Muscle of back (tissue), 3 donors: ENCODE measurements at regions not wholly inside any gene's neighbourhood (a gene's known extent, or its start where the extent isn't known, plus 50 kb on each side); places are given as distances from the start of the nearest gene placed in this dataset.

Experiments
- DNase-seq, 3 donors: peaks; one replicate each; pipeline versions ENCODE4 v3.0.0 to v3.0.0-alpha.2; 2013

DNA sequence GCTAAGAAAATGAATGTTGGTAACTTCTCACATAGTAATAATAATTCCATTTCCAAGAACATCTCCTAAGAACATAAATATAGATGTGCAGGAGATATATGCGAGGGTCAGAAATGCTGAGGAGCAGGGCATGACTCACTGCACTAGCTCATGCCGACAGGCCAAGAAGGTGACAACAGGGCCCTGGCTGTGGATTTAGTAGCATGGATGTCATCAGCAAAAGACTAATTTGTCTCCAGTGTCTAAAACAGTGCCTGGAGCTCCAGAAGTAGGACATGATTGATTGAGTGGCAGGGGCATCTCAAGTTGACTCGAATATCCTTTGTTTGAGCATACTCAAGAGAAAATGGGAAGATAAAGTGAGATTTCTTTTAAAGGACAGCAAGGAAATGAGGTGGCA lies 207.0 kb upstream of the FOXA2 start:
- no peak for DNase-seq

DNA sequence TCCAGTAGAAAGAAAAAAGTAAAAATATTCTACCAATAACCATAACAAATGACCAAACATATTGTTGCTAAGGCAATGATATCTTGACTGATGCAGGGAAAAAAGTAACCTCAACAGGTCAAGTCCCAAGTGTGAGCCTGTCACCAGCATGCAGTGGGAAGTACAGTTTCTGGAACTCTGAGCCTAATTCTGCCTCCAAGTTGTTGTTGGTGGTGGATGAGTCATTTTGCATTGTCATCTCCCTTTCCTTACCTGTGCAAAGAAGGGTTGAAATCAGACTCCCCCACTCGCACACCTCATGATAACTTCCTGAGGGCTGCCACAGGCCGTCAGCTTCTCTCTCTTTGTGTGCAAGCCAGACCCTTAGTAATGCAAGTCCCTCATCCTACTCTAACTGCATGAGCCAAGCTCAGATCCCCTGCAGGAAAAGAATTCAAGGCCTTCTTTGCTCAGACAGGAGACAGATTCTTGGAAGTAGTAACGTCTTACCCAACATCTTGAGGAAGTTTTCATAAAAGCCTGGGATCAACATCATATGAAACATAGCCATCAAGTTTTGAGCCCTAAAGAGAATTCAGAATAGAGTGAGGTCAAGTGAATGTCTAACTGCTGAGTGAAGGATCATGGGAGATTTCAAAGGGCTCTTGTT lies 207.6 kb upstream of the FOXA2 start:
- no peak for DNase-seq

GRCh38 chr20:22794200-22794599 lies 209.8 kb upstream of the FOXA2 start:
- DNase-seq = peak in 1 of 3 donors; percentile 69

- DNase-seq = no peak
Observed at GRCh38 chr20:22795433-22795832, 211.1 kb upstream of the FOXA2 start.

DNA sequence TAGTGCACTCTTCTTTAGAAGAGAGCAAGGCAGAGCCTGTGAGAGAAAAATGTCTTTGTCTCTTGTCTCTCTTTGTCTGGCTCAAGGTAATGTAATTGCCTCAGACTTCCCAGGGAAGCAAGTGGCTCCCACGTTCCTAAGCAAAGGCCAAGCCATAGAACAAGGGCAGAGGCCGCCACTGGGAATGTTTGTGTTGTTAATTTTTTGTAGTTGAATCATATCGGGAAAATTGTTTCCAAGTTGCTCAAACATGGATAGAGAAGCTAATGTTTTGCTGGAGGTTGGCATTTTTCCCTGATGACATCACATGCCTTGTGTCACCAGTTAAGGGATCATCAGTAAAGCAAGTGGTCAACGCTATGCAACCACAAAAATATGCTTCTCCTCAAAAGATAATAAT lies 211.5 kb upstream of the FOXA2 start:
- DNase-seq = peak; percentile 92 to 97 (median 94)

GRCh38 chr20:22796469-22797077 lies 212.2 kb upstream of the FOXA2 start:
- peak; percentile 88 to 95 (median 89) for DNase-seq

DNA sequence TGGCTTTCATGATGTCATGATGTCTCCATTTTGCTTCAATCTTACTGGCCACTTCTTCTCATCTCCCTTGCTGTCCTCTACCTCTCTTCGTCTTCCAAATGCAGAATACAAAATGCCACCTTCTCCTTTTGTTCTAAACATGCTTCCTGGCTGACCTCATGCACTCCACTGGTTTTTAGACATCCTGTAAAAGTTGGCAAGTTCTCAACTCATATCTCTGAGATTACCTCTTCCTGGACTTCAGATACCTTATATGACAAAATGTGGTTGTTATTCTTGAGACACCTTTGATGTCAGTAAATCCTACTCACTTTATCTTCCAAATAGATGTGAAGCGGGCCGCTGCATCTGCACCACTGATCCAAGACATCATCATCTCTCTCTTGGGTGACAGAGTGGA lies 212.7 kb upstream of the FOXA2 start:
- DNase-seq = no peak

DNA sequence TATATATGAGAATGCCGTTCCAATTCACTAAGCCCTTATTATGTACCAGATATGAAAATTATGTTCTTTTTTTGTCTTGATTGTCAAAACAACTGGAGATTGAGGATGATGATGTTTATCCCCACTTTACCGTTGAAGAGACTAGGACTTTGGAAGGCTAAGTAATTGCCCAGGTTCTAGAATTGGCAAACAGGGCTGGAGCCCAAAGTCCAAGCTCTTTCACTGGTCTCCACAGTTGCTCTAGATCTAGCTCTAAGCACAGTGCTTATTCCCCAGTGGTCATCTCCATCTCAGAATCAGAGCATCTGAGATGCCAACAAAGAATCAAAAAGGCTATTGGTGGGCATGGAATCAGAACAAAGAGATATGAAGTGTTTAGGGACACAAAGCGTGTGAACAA lies 215.3 kb upstream of the FOXA2 start:
- DNase-seq = no peak

DNA sequence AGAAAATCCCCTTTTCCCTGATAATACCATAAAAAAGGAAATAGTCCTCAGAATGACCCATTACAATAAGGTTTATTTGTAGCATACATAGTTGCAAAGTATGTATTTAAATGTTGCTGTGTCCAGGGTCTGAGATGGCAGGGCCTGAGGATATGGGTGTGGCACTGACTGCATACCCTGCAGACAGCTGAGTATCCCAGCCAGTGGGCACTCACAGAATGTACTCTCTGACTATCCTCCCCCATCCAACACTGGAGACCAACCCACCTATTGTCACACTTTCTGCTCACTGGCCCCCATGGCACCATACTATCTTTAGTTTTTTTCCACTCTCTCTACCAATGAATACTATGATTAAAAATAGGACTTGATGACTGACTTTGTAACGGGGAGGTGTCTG lies 215.8 kb upstream of the FOXA2 start:
- DNase-seq = no peak

DNA sequence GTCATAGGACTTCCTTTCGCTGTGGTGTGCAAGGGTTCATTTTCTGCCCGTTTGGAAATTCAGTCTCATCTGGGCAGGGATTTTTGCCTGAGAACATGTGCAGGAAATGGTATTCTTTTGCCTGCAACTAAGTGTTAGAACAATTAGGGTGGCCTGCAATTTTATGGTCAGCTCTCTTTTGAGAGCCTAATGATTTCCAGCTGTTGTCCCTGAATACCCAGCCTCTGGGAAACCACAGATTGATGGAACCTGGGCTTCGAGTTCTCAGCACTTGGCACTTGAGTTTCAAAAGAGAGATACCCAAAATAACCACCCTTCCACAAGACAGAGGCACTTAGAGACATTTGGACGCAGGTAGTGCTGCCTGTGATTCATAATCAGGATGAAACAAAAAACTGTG lies 217.2 kb upstream of the FOXA2 start:
- DNase-seq = no peak

DNA sequence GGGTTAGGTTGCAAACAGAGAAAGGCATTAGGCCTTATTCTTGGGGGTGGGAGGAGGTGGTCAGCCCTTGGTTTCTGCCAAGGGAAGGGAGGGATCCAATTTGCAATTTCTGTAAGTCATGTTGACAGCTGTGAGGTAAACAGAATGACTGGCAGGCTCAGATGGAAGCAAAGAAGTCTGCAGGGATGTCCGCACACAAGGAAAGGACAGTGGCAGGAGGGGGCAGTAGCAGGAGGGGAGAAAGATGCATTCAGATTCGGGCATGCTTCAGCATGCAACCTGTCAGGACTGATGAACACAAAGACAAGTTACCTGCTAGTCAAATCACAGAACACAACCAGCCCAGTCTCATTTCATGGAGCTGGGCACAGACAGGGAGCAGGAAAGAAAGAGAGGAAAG lies 217.9 kb upstream of the FOXA2 start:
- DNase-seq = no peak

GRCh38 chr20:22805219-22805618 lies 220.8 kb upstream of the FOXA2 start:
- peak; percentile 83 to 88 (median 86) for DNase-seq

- DNase-seq = no peak
Observed at GRCh38 chr20:22805996-22806395, 221.6 kb upstream of the FOXA2 start.

DNA sequence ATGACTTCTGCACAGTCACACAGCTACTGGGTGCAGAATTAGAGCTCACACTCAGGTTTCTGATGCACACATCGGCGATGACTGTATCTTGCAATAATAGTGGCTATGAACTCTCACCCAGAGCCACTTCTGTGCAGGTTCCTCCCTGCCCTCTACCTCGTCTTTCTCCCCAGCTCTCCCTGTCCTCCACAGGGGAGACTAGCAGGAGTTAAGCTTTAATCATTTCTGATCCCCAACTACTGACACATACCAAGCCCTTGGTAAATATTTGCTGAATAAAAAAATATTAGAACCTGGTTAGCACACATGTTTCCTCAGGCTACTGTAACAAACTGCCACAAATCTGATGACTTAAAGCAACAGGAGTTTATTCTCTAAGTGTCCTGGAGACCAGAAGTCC lies 222.7 kb upstream of the FOXA2 start:
- no peak for DNase-seq

DNA sequence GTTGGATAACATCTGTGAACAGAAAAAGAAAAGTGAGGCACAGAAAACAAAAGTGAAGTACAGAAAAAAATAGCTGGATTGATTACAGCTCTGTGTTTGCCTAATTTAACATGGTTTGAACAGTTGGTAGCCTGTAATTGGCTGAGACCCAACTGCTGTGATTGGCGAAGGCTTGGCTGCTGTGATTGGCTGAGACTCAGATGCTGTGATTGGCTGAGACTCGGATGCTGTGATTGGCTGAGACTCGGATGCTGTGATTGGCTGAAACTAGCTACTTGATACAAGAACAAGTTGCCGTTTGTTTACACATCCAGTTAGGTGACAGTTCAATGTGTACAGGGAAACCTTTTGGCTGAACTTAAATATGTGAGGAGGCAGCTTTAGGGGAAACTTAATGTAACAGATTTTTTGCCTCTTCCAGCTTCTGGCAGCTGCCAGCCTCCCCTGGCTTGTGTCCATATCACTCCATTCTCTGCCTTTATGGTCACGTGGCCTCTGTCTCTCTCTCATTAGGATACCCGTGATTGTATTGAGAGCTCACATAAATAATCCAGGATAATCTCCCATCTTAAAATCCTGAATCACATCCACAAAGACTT lies 223.4 kb upstream of the FOXA2 start:
- DNase-seq = no peak

- DNase-seq = no peak
Observed at GRCh38 chr20:22808628-22809027, 224.3 kb upstream of the FOXA2 start.

DNA sequence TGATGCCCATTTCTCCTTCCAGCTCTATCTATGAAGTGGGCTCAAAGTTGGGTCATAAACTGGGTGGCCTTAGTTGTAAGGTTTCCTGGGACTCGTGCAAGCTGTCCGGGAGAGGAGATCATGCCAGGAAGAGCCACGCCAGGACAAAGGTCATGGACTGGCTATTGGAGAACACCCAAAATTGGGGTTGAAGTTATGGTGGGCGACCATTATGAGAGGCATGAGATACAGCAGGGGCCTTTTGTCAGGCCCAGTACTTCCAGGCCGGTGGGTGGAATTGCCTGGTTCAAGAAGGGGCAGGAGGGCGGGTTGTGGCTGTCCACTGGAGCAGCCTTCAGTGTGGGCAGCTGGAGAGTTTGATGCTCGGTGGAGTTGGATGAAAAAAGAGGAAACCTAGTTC lies 225.1 kb upstream of the SSTR4 start:
- DNase-seq = no peak

GRCh38 chr20:22810626-22811569 lies 224.2 kb upstream of the SSTR4 start:
- no peak for DNase-seq

- DNase-seq = no peak
Observed at GRCh38 chr20:22814471-22815205, 220.5 kb upstream of the SSTR4 start.

DNA sequence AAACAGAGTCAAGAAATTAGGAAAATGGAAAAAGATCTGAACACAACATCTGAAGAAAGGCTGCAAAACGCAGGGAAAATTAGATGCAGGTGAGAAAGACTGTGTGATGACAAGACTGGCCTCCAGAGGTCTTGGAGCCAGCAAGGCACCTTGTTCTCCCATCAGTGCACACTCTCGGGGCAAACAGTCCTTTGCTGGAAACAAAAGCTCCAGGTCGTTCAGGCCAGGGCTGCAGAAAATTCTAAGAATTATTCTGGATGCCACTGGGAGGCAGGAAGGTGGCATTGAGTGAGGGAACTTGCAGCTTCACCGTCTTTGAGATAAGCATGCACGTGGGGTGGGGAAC lies 219.9 kb upstream of the SSTR4 start:
- no peak for DNase-seq

DNA sequence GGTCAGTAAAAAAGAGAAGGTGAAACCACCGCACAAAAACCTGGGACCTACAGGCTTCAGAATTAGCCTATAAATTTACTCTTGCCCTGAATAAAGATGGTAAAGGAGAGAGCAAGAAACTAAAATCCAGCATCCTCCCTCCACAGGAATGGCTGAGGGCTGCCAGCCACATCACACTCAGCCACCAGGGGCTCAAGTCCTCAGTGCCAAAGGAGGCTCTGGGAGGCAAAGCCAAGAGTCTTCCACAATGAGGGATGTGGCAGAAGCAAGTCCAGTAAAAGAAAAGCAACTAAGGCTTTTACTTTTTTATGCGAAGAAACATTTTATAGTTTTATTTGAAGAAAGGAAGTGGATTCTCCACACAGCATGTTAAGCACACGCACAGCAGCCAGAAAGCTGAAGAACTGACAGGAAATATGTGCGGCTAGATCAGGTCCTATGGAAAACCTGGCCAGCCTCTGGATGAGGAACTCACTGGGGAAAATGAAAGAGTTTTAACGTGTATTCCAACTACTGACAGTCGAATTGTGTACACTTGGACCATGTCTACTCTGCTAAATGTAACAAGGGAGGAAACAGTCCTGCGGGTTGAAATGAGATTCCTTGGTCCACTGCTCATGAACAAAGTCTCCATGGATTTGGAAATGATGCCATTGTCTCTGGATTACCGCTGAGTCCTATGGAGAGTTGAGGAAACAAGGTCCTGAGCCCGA lies 219.4 kb upstream of the SSTR4 start:
- DNase-seq = peak in 2 of 3 donors; percentile 65 to 88
